GM12878 (cell line): ENCODE measurements at regions not wholly inside any gene's neighbourhood (a gene's known extent, or its start where the extent isn't known, plus 50 kb on each side); places are given as distances from the start of the nearest gene placed in this dataset.

Experiments
- ATAC-seq: fragments of 200-7000 bp; cut with Tn5 transposase; 3 replicates; pipeline ENCODE4 v1.9.1; 2020; ENCODE audit warnings: mild to moderate bottlenecking, moderate library complexity
- BruUV-seq: library from RNA; stranded (reverse); fragments of 400-500 nt; replicated peaks from 2 replicates; lab custom pipeline; 2021; lab: Mats Ljungman, UMichigan
- CTCF ChIA-PET: fragments of 300-600 bp; sonication (Branson Sonifier 250); formaldehyde crosslinking; extraction: SDS; loops from one replicate; lab custom pipeline; 2021; ENCODE audit warnings: inconsistent platforms; lab: Yijun Ruan, JAX
- POLR2A ChIA-PET: fragments of 350-600 bp; formaldehyde crosslinking; extraction: SDS; loops from one replicate; lab custom pipeline; 2021; ENCODE audit warnings: inconsistent platforms; lab: Charles Lee
- RAD21 ChIA-PET: fragments of 300-600 bp; sonication (Branson Sonifier 250); formaldehyde crosslinking; loops from one replicate; lab custom pipeline; 2023; ENCODE audit warnings: antibody characterized with exemption; ENCODE audit not compliant: unreplicated experiment; lab: Charles Lee
- SMC1A ChIA-PET: fragments of 300-600 bp; sonication (Branson Sonifier 250); formaldehyde crosslinking; loops from one replicate; lab custom pipeline; 2023; ENCODE audit not compliant: unreplicated experiment, uncharacterized antibody; lab: Charles Lee
- DNase-seq: peaks from one replicate; pipeline ENCODE4 v3.0.0-alpha.2; 2011; ENCODE audit warnings: low read depth, low spot score
- FAIRE-seq: peaks from 3 replicates; lab custom pipeline; 2011; peaks lifted over from hg19 to GRCh38; lab: Jason Lieb, UNC
- H2AFZ ChIP-seq: 2 replicates; pipeline ENCODE4 v1.6.0; 2011; ENCODE audit warnings: low read depth, low read length, control low read depth; ENCODE audit not compliant: control insufficient read depth
- H3K27ac ChIP-seq: 2 replicates; pipeline ENCODE4 v1.5.1; 2011; ENCODE audit warnings: control low read depth; ENCODE audit not compliant: control insufficient read depth, insufficient read depth
- H3K27me3 ChIP-seq, 2 experiments: replicated peaks in 1 of 2; 2 replicates each; pipeline versions ENCODE4 v1.6.0 to v1.6.1; 2011; ENCODE audit warnings: low read length in 1 of 2; ENCODE audit not compliant: control insufficient read depth in 2 of 2, insufficient read depth in 2 of 2
- H3K36me3 ChIP-seq, 2 experiments: 2 replicates each; pipeline ENCODE4 v1.5.1; 2011; ENCODE audit warnings: low read length in 1 of 2; ENCODE audit not compliant: control insufficient read depth in 2 of 2, insufficient read depth in 2 of 2
- H3K4me1 ChIP-seq: 2 replicates; pipeline ENCODE4 v1.6.1; 2011; ENCODE audit warnings: mild to moderate bottlenecking, low read length, moderate library complexity, mixed read lengths; ENCODE audit not compliant: control insufficient read depth, insufficient read depth
- H3K4me2 ChIP-seq: 2 replicates; pipeline ENCODE4 v1.6.0; 2011; ENCODE audit warnings: control low read depth; ENCODE audit not compliant: control insufficient read depth, insufficient read depth
- H3K4me3 ChIP-seq: fragments of 200-600 bp; sonication (generic); 2 replicates; pipeline ENCODE4 v1.5.1; 2016
- H3K79me2 ChIP-seq: 2 replicates; pipeline ENCODE4 v1.6.0; 2011; ENCODE audit warnings: low read length; ENCODE audit not compliant: control insufficient read depth, insufficient read depth
- H3K9ac ChIP-seq: 2 replicates; pipeline ENCODE4 v1.8.0; 2011; ENCODE audit warnings: low read length, control low read depth, mixed read lengths; ENCODE audit not compliant: control insufficient read depth, insufficient read depth
- H3K9me3 ChIP-seq: replicated peaks from 3 replicates; pipeline ENCODE4 v1.5.1; 2011; ENCODE audit warnings: mild to moderate bottlenecking, low read length; ENCODE audit not compliant: control insufficient read depth, insufficient read depth
- H4K20me1 ChIP-seq: 2 replicates; pipeline ENCODE4 v1.6.0; 2011; ENCODE audit not compliant: control insufficient read depth, insufficient read depth
- EGR1 ChIP-seq, 2 experiments: IDR thresholded peaks; 1 replicate in 1 of 2; 2 replicates in 1 of 2; pipeline ENCODE4 v1.6.1; 2011 to 2012; ENCODE audit warnings: low read depth in 2 of 2, low read length in 2 of 2, borderline replicate concordance in 1 of 2, mild to moderate bottlenecking in 1 of 2, moderate library complexity in 1 of 2
- HDGF ChIP-seq: fragments of 450-650 bp; IDR thresholded peaks from 2 replicates; pipeline ENCODE4 v1.6.1; 2016; ENCODE audit warnings: antibody characterized with exemption
- NR2F1 ChIP-seq: fragments of 450-650 bp; conservative IDR thresholded peaks from 2 replicates; pipeline ENCODE4 v1.6.1; 2017; ENCODE audit warnings: mild to moderate bottlenecking
- PKNOX1 ChIP-seq: fragments of 450-650 bp; IDR thresholded peaks from 2 replicates; pipeline ENCODE4 v1.6.1; 2016; ENCODE audit warnings: mild to moderate bottlenecking
- PML ChIP-seq: IDR thresholded peaks from 2 replicates; pipeline ENCODE4 v1.6.1; 2012; ENCODE audit warnings: low read length, inconsistent platforms
- RB1 ChIP-seq: fragments of 450-650 bp; formaldehyde crosslinking; IDR thresholded peaks from 2 replicates; pipeline ENCODE4 v1.6.1; 2017; ENCODE audit warnings: mild to moderate bottlenecking, borderline replicate concordance
- RFX5 ChIP-seq: IDR thresholded peaks from 2 replicates; pipeline ENCODE4 v1.6.1; 2011; ENCODE audit warnings: low read depth, low read length, improper control_type of control experiment
- SUPT20H ChIP-seq: IDR thresholded peaks from 2 replicates; pipeline ENCODE4 v1.6.1; 2011; ENCODE audit warnings: low read depth, mild to moderate bottlenecking, low read length, moderate library complexity, borderline replicate concordance; ENCODE audit not compliant: control insufficient read depth
- WGBS: methylation state at CpG from one replicate; pipeline ENCODE4 v1.1.6; 2016; ENCODE audit warnings: low lambda C conversion rate; ENCODE audit not compliant: insufficient replicate concordance, insufficient coverage; ENCODE audit errors: missing lambda C conversion rate; 5-methylcytosine and 5-hydroxymethylcytosine counted together
- in situ Hi-C: fragments of 300-500 bp; cut with MboI; formaldehyde crosslinking; loops from 9 replicates; pipeline ENCODE4 v1.14.3; 2018; ENCODE audit warnings: mixed read lengths
- intact Hi-C: fragments of 100-400 bp; cut with micrococcal nuclease; formaldehyde crosslinking; loops from one replicate; pipeline ENCODE4 v1.14.2; 2022; ENCODE audit not compliant: unreplicated experiment

- BruUV-seq = no TSS peak
- ChIA-PET CTCF (no interaction called here), POLR2A (no interaction called here), SMC1A (no interaction called here)
- no peak overlapping the region for H3K27ac ChIP-seq
- in situ Hi-C loops = no loop called here
- DNase-seq = no peak
- no peaks in the 10 kb centered on the region for H3K36me3 ChIP-seq
- no peak for ATAC-seq
- H3K4me3 ChIP-seq = no peak overlapping the region
- no peaks in the 10 kb centered on the region for H3K79me2 ChIP-seq
- no peak for FAIRE-seq
- H3K9ac ChIP-seq = no peak overlapping the region
- H4K20me1 ChIP-seq = no peaks in the 10 kb centered on the region
- no peak for TF ChIP-seq NR2F1
- no peak for TF ChIP-seq EGR1 (IDR thresholded peaks at IDR 0.05; ENCODE audit: borderline replicate concordance in 1 of 2, low read depth in 2 of 2, low read length in 2 of 2)
- no peak for TF ChIP-seq HDGF
- TF ChIP-seq RFX5 = no peak
- no peak for TF ChIP-seq SUPT20H
- TF ChIP-seq RB1 = no peak
- TF ChIP-seq PML = no peak
- TF ChIP-seq PKNOX1 = no peak
- TF ChIP-seq, all 136 proteins: peak for 0
- RAD21 ChIA-PET = no interaction called here
- Histone ChIP-seq H3K4me2 (no peak overlapping the region), H2AFZ (no peak overlapping the region), H3K9me3 (no peaks in the 10 kb centered on the region; the same call in 2 of the 3 replicates), H3K4me1 (no peaks in the 10 kb centered on the region), H3K27me3 (no peaks in the 10 kb centered on the region)
- intact Hi-C loops = no loop called here
- 45% methylated on average over 12 of the region's 12 CpGs for WGBS
Observed at GRCh38 chr10:129253161-129253864, 213.7 kb upstream of the MGMT start.
